A673 (cell line): ENCODE measurements at regions not wholly inside any gene's neighbourhood (a gene's known extent, or its start where the extent isn't known, plus 50 kb on each side); places are given as distances from the start of the nearest gene placed in this dataset.

Experiments used
- BruUV-seq: library from RNA; stranded (reverse); fragments of 400-500 nt; replicated peaks from 2 replicates; lab custom pipeline; 2021; lab: Mats Ljungman, UMichigan
- CTCF ChIA-PET: fragments of 300-600 bp; sonication (Branson Sonifier 250); formaldehyde crosslinking; loops from one replicate; lab custom pipeline; 2022; ENCODE audit warnings: antibody characterized with exemption; lab: Charles Lee
- POLR2A ChIA-PET: fragments of 300-600 bp; sonication (Branson Sonifier 250); formaldehyde crosslinking; loops from one replicate; lab custom pipeline; 2022; ENCODE audit warnings: antibody characterized with exemption; ENCODE audit not compliant: low non-redundant PET; lab: Charles Lee
- DNase-seq: peaks from one replicate; pipeline ENCODE4 v3.0.0-alpha.2; 2015; ENCODE audit warnings: low spot score
- H3K27ac ChIP-seq: fragments of 200-600 bp; sonication (generic); 2 replicates; pipeline ENCODE4 v1.5.1; 2016; ENCODE audit warnings: mixed run types, low read depth, mild to moderate bottlenecking, mixed read lengths, antibody characterized with exemption, low read length; ENCODE audit not compliant: poor library complexity, severe bottlenecking
- H3K27me3 ChIP-seq: fragments of 200-600 bp; sonication (generic); replicated peaks from 2 replicates; pipeline ENCODE4 v1.6.1; 2017; ENCODE audit warnings: mixed run types, low read depth, mild to moderate bottlenecking, mixed read lengths, antibody characterized with exemption, low read length; ENCODE audit not compliant: insufficient read depth, poor library complexity
- H3K36me3 ChIP-seq: fragments of 200-600 bp; sonication (generic); 2 replicates; pipeline ENCODE4 v1.6.1; 2016; ENCODE audit warnings: mixed run types, mild to moderate bottlenecking, mixed read lengths, antibody characterized with exemption, low read length; ENCODE audit not compliant: insufficient read depth, poor library complexity, severe bottlenecking
- H3K4me1 ChIP-seq: fragments of 200-600 bp; sonication (generic); 2 replicates; pipeline ENCODE4 v1.6.1; 2017; ENCODE audit warnings: mixed run types, mild to moderate bottlenecking, mixed read lengths, antibody characterized with exemption, low read length; ENCODE audit not compliant: insufficient read depth, poor library complexity, severe bottlenecking
- H3K4me3 ChIP-seq: fragments of 200-600 bp; sonication (generic); 2 replicates; pipeline ENCODE4 v1.5.1; 2016; ENCODE audit warnings: low read depth, mixed run types, mild to moderate bottlenecking, mixed read lengths, low read length; ENCODE audit not compliant: poor library complexity, severe bottlenecking
- H3K9me3 ChIP-seq: fragments of 200-600 bp; sonication (generic); 2 replicates; pipeline ENCODE4 v1.6.1; 2016; ENCODE audit warnings: mixed run types, low read depth, mild to moderate bottlenecking, mixed read lengths, antibody characterized with exemption, low read length; ENCODE audit not compliant: poor library complexity, severe bottlenecking
- EZH2 ChIP-seq: fragments of 200-600 bp; sonication (generic); IDR thresholded peaks from 2 replicates; pipeline ENCODE4 v1.6.1; 2017; ENCODE audit warnings: borderline replicate concordance, low read depth, mild to moderate bottlenecking, mixed read lengths, antibody characterized with exemption, low read length; ENCODE audit not compliant: poor library complexity, severe bottlenecking
- intact Hi-C: fragments of 100-400 bp; cut with micrococcal nuclease; formaldehyde crosslinking; loops from one replicate; pipeline ENCODE4 v1.10.0; 2022; ENCODE audit not compliant: unreplicated experiment
- TF ChIP-seq, protein P1 (sequence below): fragments of 300-800, 200-600 bp; sonication (generic); conservative IDR thresholded peaks from 2 replicates; pipeline ENCODE4 v1.5.1; 2017; ENCODE audit warnings: low read depth, mild to moderate bottlenecking, antibody characterized with exemption, low read length, moderate library complexity, mixed read lengths

DNA sequence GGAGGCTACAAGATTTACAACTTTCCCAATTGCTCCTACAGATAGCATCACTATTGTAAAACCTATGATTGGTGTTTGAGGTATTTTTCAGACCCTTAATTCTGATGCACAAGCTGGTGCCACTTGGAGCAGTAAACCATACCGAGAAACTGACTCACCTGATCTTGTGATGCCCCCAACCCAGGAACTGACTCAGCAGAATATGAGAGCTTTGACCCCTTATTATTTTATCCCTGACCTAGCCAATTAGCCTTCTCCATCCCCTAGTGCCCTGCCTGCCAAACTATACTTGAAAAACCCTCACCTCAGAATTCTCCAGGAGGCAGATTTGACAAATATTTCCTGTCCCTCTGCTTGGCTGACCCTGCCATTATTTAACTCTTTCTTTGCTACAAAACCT lies 585.9 kb upstream of the GHITM start:
- H3K4me1 ChIP-seq = no peaks in the 10 kb centered on the region
- ChIA-PET POLR2A (no interaction called here), CTCF (no interaction called here)
- no peaks in the 10 kb centered on the region for H3K27me3 ChIP-seq
- BruUV-seq = no TSS peak
- TF ChIP-seq EZH2 = no peak
- TF ChIP-seq, protein P1, sequence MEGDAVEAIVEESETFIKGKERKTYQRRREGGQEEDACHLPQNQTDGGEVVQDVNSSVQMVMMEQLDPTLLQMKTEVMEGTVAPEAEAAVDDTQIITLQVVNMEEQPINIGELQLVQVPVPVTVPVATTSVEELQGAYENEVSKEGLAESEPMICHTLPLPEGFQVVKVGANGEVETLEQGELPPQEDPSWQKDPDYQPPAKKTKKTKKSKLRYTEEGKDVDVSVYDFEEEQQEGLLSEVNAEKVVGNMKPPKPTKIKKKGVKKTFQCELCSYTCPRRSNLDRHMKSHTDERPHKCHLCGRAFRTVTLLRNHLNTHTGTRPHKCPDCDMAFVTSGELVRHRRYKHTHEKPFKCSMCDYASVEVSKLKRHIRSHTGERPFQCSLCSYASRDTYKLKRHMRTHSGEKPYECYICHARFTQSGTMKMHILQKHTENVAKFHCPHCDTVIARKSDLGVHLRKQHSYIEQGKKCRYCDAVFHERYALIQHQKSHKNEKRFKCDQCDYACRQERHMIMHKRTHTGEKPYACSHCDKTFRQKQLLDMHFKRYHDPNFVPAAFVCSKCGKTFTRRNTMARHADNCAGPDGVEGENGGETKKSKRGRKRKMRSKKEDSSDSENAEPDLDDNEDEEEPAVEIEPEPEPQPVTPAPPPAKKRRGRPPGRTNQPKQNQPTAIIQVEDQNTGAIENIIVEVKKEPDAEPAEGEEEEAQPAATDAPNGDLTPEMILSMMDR = no peak
- DNase-seq = no peak
- intact Hi-C loops = no loop called here
- H3K9me3 ChIP-seq = peaks cover 9% of the 10 kb centered on the region
- H3K4me3 ChIP-seq = no peak overlapping the region
- no peaks in the 10 kb centered on the region for H3K36me3 ChIP-seq
- H3K27ac ChIP-seq = no peak overlapping the region

DNA sequence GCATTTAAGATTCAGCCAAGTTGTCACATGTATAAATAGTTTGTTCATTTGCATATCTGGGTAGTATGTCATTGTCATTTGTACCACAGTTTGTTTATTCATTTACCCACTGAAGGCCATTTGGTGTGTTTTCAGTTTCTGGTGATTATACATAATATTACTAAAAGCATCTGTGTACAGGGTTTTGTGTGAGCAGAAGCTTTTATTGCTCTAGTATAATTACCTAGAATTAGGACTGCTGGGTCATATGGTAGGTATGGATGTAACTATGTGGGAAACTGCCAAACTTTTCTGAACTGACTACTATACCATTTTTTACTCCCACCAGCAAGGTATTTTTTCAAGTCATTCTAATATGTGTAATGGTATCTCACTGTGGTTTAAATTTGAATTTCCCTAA lies 584.0 kb upstream of the GHITM start:
- TF ChIP-seq EZH2 = no peak
- TF ChIP-seq, protein P1 = no peak
- POLR2A ChIA-PET = no interaction called here
- Histone ChIP-seq H3K36me3 (no peaks in the 10 kb centered on the region), H3K27me3 (no peaks in the 10 kb centered on the region), H3K4me1 (no peaks in the 10 kb centered on the region), H3K27ac (no peak overlapping the region), H3K4me3 (no peak overlapping the region), H3K9me3 (peaks cover 12% of the 10 kb centered on the region)
- intact Hi-C loops = no loop called here
- CTCF ChIA-PET = no interaction called here
- no peak for DNase-seq
- no TSS peak for BruUV-seq

DNA sequence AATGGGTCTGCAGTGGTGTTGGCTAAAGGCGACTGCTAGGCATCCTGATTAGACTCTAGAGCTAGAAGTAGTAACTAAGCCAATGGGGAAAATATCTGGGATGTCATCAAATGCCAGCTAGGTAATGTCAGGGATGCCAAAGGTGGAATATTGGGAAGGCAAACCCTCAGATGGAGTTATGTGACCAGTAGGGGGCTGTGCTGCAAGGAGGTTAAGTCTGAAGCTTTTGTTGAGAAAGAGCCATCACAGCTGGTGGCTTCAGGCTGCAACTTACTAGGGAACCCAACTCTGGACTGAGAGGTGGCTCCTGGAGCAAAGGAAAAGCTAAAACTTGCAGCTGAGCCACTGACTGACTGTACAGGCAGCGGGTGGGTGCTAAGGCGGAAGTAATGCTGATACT lies 576.9 kb upstream of the GHITM start:
- no TSS peak for BruUV-seq
- no peaks in the 10 kb centered on the region for H3K27me3 ChIP-seq
- ChIA-PET POLR2A (interaction anchor here (0.6 kb wide), 1 partner anchor 315 kb away, joined by 3 read pairs; no protein-coding TSS in a partner anchor), CTCF (no interaction called here)
- H3K27ac ChIP-seq = no peak overlapping the region
- H3K36me3 ChIP-seq = no peaks in the 10 kb centered on the region
- intact Hi-C loops = no loop called here
- H3K4me3 ChIP-seq = no peak overlapping the region
- H3K4me1 ChIP-seq = no peaks in the 10 kb centered on the region
- peaks cover 16% of the 10 kb centered on the region for H3K9me3 ChIP-seq
- DNase-seq = no peak
- TF ChIP-seq, protein P1 = no peak
- no peak for TF ChIP-seq EZH2
